Breast epithelium (tissue), 3 donors: ENCODE measurements at regions not wholly inside any gene's neighbourhood (a gene's known extent, or its start where the extent isn't known, plus 50 kb on each side); places are given as distances from the start of the nearest gene placed in this dataset.

Experiments
- CTCF ChIP-seq, 3 donors: fragments of 450-650 bp; IDR thresholded peaks; one replicate each; pipeline ENCODE4 v1.5.1; 2016 to 2017; ENCODE audit warnings: antibody characterized with exemption in 3 of 3, mild to moderate bottlenecking in 3 of 3, moderate library complexity in 3 of 3
- POLR2A ChIP-seq: fragments of 450-650 bp; IDR thresholded peaks from one replicate; pipeline ENCODE4 v1.6.1; 2016; ENCODE audit warnings: antibody characterized with exemption, mild to moderate bottlenecking, moderate library complexity

GRCh38 chr4:161247831-161248230, 916.0 kb downstream of the FSTL5 start:
- no peak for TF ChIP-seq CTCF (IDR thresholded peaks at IDR 0.05)
- no peak for TF ChIP-seq POLR2A
